EH (cell line): ENCODE measurements at regions not wholly inside any gene's neighbourhood (a gene's known extent, or its start where the extent isn't known, plus 50 kb on each side); places are given as distances from the start of the nearest gene placed in this dataset.
"Not testable (repeated sequence)": the region's sequence is repeated elsewhere in the genome, so short reads cannot be mapped to it uniquely, and the experiment has no call there.

ENCODE experiments used
- DNase-seq: peaks from one replicate; pipeline ENCODE4 v3.0.0-alpha.2; 2015; ENCODE audit warnings: low read depth

DNA sequence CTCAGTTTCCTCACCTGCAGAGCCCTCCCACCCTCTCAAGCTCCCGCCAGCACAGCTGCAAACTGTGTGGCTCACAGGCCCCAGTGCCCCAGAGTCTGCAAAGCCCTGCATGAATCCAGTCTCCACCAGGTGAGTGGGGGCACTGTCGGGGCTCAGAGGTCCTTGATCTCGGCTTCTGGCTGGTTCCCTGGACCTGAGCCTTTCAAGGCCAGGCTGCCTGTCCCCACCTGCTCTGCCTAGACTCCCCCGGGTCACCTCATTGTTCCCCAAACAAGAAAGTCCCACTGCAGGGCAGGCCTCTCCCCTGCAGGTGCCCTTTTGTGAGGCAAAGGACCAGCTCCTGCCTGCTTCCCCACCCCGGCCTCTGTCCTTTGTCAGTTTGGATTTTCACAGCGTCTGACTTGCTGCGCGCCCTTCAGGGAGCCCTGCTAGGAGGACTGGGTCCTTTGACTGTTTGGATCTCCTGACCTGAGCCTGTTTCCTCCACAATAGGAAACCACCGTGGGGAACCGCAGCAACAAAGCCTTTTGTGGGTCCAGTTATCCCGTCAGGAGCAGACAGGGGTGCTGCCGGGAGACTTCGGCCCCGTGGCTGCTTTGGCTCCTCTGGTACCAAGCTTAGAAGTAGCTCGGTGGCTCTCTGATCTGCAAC is 200.5 kb upstream of the HDAC4 start:
- DNase-seq: no peak

GRCh38 chr2:239600650-239601049 is 199.8 kb upstream of the HDAC4 start:
- DNase-seq: no peak

DNA sequence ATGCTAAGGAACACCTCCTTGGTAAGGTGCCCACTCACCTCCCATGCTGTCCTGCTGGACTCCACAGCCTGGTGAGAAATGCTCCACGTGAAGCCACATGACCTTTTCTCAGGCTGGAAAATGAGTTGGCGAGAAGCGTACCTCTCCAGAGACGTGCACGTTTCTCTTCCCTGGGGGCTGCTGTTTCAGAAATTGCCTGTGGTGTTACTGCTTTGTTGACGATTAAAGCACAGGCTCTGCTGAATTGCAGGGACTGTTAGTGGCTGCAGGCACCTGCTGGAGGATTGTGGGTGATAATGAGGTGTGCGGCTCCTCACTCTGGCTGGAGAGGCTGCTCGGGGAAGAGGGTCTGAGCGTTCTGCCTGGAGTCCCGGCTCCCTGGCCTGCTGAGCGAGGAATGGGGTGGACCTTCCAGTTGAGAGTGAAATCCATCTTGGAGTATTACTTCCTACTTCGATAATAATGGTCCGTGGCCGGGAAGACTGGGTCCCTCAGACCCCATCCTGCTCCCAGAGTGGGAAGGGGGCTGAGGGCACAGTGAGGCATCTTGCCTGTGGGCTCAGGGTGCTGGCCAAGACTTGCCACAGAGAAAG is 199.3 kb upstream of the HDAC4 start:
- DNase-seq: no peak

DNA sequence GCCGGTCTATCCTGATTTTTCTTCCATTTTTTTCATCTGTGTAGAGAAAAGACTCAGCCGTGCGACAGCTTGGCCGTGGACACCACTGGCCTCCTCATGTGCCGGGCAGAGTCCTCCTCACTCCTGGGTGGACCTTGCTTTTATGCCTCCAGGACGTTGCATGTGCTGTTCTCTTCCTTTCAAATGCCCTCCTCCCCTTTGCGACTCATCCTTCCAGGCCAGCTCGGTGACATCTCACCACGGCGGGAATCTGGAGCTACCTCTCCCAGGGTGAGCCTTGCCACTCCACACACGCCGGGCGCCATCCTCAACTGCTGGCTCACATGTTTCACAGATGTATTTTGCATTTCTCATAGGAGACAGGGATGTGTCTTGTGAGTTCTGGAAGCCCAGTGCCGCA is 198.5 kb upstream of the HDAC4 start:
- no peak for DNase-seq

- no peak for DNase-seq
Measured at GRCh38 chr2:239598732-239599090, 197.9 kb upstream of the HDAC4 start.

DNA sequence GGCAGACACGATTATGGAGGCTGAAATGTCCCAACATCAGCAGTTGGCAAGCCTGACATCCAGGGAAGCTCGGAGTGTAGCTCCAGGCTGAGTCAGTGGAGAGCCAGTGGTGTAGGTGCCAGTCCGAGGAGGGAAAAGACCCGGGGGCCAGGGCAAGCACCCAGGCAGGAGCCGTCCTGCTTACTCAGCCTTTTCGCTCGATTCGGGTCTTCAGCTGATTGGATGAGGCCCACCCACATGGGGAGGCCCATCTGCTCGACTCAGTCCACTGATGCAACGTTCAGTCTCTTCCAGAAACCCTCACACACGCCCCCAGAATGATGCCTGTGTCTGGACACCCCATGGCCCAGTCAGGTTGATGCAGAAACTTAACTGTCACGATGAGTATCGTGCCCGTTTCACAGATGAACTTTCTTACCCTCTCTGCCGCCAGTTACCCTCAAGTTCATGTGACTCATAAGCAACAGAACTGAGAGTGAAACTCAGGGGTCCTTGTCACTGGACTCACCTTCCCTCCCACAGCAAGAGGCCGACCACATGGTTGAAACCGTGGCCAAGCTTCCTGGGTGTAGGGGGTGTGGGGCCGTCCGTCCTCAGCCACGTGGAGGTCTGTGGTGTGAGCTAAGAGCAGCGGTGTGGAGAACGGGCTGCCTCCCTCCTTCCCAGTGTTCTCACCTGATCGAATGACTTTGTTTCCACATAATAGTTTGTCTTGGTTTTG is 197.4 kb upstream of the HDAC4 start:
- DNase-seq: no peak

GRCh38 chr2:239597216-239597615 is 196.4 kb upstream of the HDAC4 start:
- no peak for DNase-seq

- DNase-seq: no peak
Measured at GRCh38 chr2:239596792-239597191, 196.0 kb upstream of the HDAC4 start.

DNA sequence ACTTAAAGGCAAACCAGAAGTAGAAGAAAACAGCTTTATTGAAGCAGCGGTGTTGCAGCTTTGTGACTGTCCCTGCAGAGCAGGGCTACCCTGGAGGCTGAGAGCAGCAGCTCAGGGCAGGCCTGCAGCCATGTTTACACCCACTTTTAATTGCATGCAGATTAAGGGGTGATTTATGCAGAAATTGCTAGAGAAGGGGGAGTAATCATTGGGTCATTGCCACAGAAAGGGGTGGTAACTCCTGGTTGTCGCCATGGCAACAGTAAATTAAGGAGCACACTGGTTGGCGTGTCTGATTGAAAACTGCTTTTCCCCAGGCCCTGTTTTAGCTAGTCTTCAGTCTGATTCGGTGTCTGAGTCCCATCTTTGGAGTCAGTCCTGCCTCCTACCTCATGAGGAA is 195.4 kb upstream of the HDAC4 start:
- no peak for DNase-seq

DNA sequence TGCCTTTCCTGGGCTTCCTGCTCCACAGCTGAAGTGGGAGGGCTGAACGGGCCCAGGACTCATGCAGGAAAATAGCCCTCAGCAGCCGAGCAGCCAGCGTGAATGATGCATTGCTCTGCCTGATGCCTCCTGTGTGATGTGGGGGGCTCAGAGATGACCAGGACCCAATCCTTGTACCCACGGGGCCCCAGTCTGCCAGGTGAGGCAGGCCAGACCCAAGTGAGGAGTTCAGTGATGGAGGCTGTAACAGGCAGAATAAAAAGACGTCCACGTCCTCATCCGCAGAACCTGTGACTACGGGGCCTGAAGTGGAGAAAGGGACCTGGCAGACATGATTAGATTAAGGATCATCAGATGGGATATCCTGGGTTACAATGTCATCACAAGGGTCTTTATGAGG is 194.9 kb upstream of the HDAC4 start:
- DNase-seq: no peak

- no peak for DNase-seq
Measured at GRCh38 chr2:239594772-239595608, 194.2 kb upstream of the HDAC4 start.

DNA sequence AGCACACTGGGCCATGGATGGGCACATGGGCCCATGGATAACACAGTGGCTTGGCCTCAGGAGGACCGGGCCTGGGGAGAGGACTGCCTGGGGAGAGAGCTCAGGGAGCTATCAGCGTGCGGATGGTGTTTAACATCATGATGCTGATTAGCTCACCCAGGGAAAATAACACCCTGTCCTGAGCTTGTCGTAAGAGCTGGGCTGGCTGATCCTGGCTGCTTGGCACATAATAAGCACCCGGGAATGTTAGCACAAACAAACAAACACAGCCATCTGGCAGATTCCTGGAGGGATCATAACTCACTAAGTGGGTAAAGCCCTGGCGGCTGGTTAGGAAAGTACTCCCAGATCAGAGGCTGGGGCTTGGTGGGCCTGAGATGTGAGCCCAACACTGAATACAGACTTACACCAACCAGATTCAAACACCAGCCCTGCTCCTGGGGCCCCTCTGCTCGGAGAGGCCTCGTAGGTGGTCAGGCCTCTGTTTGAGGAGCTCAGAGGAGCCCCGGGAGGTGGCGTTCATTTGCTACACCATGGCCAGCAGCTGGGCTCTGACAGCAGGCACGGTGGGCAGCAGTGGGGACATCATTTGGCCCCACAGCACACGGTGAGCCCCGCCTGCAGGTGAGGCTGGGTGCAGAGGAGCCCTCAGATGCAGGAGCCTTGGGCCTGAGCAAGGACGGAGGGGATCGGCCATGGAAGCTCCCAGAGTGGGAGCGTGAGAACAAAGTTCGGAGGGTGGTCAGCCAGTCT is 193.4 kb upstream of the HDAC4 start:
- DNase-seq: no peak

DNA sequence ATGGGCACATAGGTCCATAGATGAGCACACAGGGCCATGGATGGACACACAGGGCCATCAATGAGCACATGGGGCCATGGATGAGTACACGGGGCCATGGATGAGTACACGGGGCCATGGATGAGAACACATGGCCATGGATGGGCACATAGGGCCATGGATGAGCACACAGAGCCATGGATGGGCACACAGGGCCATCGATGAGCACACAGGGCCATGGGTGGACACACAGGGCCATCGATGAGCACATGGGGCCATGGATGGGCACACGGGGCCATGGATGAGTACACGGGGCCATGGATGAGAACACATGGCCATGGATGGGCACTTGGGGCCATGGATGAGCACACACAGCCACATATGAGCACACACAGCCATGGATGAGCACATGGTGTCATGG is 192.6 kb upstream of the HDAC4 start:
- no peak for DNase-seq

- not testable (repeated sequence) for DNase-seq
Measured at GRCh38 chr2:239592629-239593290, 191.9 kb upstream of the HDAC4 start.

- no peak for DNase-seq
Measured at GRCh38 chr2:239590995-239591915, 190.4 kb upstream of the HDAC4 start.

DNA sequence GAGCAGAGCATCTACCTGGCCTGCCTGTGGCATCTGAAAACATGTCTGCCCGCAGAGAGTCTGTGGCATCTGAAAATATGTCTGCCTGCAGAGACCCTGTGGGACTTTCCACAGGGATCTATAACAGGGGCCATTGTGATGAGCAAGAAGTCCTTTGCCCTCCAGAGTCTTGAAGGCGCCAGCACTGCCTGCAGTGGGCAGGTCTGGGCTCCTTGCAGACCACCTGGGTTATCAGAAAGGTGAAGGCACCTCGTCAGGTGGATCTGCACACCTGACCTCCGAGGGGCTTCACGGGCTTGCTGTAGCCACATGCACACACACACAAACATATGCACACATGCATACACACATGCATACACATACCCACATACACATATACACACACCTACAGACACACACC is 189.5 kb upstream of the HDAC4 start:
- DNase-seq: no peak

- DNase-seq: no peak
Measured at GRCh38 chr2:239589833-239590232, 189.0 kb upstream of the HDAC4 start.

DNA sequence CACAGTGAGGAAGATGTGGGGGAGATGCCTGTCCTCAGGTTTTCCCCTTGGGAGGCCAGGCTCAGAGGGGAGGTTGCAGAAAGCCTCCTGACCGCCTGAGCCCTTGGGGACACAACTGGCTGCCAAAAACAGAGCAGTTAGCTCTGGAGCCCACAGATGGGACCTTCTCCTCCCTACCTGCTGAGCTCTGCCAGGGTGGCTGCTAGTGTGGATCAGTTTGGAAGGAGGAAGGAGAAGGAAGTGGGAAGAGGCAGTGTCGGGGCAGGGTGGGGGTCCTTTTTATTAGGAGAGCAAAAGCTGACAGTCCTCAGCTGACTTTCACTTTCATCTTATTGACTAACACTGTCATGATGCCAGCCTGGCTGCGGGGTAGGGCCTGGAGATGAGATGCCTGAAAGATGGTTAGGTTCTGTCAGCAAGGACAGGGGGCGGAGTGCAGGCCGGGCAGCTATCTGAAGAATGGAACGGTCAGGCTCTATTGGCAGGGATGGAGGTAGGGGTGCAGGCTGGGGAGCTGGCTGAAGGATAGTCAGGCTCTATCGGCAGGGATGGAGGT is 188.5 kb upstream of the HDAC4 start:
- no peak for DNase-seq

GRCh38 chr2:239588451-239589269 is 187.8 kb upstream of the HDAC4 start:
- DNase-seq: no peak
